SU-DHL-6 (cell line): ENCODE measurements at regions not wholly inside any gene's neighbourhood (a gene's known extent, or its start where the extent isn't known, plus 50 kb on each side); places are given as distances from the start of the nearest gene placed in this dataset.

Source experiments
- CTCF ChIP-seq: fragments of 200-600 bp; sonication (generic); IDR thresholded peaks from one replicate; pipeline ENCODE4 v1.5.1; 2017; ENCODE audit warnings: antibody characterized with exemption, mild to moderate bottlenecking, low read length, moderate library complexity; ENCODE audit not compliant: insufficient read depth, poor library complexity, severe bottlenecking
- EZH2phosphoT487 ChIP-seq: fragments of 200-600 bp; sonication (generic), shearing (Covaris generic); conservative IDR thresholded peaks from 2 replicates; pipeline ENCODE4 v1.6.1; 2018; ENCODE audit warnings: mild to moderate bottlenecking, antibody characterized with exemption, low read length, moderate library complexity, mixed read lengths

- TF ChIP-seq CTCF (no peak), EZH2phosphoT487 (no peak)
These were observed 424.0 kb upstream of the NECTIN3 start for GRCh38 chr3:110647586-110647985.
